ENCODE measurements at regions not wholly inside any gene's neighbourhood (a gene's known extent, or its start where the extent isn't known, plus 50 kb on each side); places are given as distances from the start of the nearest gene placed in this dataset.

GRCh38 chr5:143968071-143968878 lies 156.3 kb downstream of the HMHB1 start:
- TF ChIP-seq CTCF (IDR thresholded peaks at IDR 0.05): no peak
- H3K9me3 Mint-ChIP-seq: no peaks in the 10 kb centered on the region
- Histone ChIP-seq H3K36me3 (ENCODE audit: control insufficient read depth, insufficient read depth, low read length) (no peaks in the 10 kb centered on the region), H3K4me3 (ENCODE audit: low read length) (no peak overlapping the region), H3K9me3 (ENCODE audit: control insufficient read depth, insufficient read depth, low read length) (no peaks in the 10 kb centered on the region), H3K27ac (ENCODE audit: low read length) (no peak overlapping the region), H3K4me1 (ENCODE audit: control insufficient read depth, insufficient read depth, low read length) (no peaks in the 10 kb centered on the region), H3K27me3 (ENCODE audit: control insufficient read depth, insufficient read depth, low read length) (no peaks in the 10 kb centered on the region)
- intact Hi-C loops (cut with micrococcal nuclease): no loop called here
- no peaks in the 10 kb centered on the region for H3K4me1 Mint-ChIP-seq
- no peak overlapping the region for H3K4me3 Mint-ChIP-seq
- H3K27me3 Mint-ChIP-seq (ENCODE audit: low read depth in 2 of 2): peaks cover 20 to 38% of the 10 kb centered on the region in 2 donors
- H3K27ac Mint-ChIP-seq: no peak overlapping the region
- ATAC-seq: no peak
- 95% methylated on average over 3 of the region's 3 CpGs for WGBS (ENCODE audit: insufficient coverage)
- DNase-seq: peak in 1 of 2 donors; percentile 58
- H3K36me3 Mint-ChIP-seq: no peaks in the 10 kb centered on the region

- TF ChIP-seq CTCF (IDR thresholded peaks at IDR 0.05): no peak
- intact Hi-C loops (cut with micrococcal nuclease): no loop called here
- Histone ChIP-seq H3K27ac (ENCODE audit: low read length) (no peak overlapping the region), H3K4me1 (ENCODE audit: control insufficient read depth, insufficient read depth, low read length) (no peaks in the 10 kb centered on the region), H3K4me3 (ENCODE audit: low read length) (no peak overlapping the region), H3K36me3 (ENCODE audit: control insufficient read depth, insufficient read depth, low read length) (no peaks in the 10 kb centered on the region), H3K9me3 (ENCODE audit: control insufficient read depth, insufficient read depth, low read length) (no peaks in the 10 kb centered on the region), H3K27me3 (ENCODE audit: control insufficient read depth, insufficient read depth, low read length) (no peaks in the 10 kb centered on the region)
- DNase-seq (no peak), ATAC-seq (no peak)
- WGBS (ENCODE audit: insufficient coverage): 95% methylated on average over 3 of the region's 3 CpGs
- Mint-ChIP-seq H3K36me3 (no peaks in the 10 kb centered on the region), H3K27ac (no peak overlapping the region), H3K27me3 (ENCODE audit: low read depth in 2 of 2) (peaks cover 16 to 38% of the 10 kb centered on the region in 2 donors), H3K9me3 (no peaks in the 10 kb centered on the region), H3K4me1 (no peaks in the 10 kb centered on the region), H3K4me3 (no peak overlapping the region)
Observed at GRCh38 chr5:143970159-143970558, 158.2 kb downstream of the HMHB1 start.

DNA sequence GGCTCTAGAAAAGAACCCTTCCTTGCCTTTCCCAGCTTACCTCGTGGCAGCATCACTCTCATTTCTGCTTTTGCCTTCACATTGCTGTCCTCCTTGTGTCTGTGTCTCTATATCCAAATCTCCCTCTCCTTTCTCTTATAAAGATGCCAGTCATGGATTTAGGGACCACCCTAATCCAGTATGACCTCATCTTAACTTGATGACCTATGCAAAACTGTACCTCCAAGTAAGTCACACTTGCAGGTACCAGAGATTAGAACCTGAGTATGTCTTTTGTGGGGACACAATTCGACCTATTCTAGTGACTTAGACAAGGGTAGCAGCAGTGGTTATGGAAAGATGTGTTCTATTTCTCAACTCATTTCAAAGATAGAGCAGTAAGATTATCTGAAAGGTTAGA lies 160.1 kb downstream of the HMHB1 start:
- intact Hi-C loops (cut with micrococcal nuclease): no loop called here
- Histone ChIP-seq H3K36me3 (ENCODE audit: control insufficient read depth, insufficient read depth, low read length) (no peaks in the 10 kb centered on the region), H3K4me3 (ENCODE audit: low read length) (no peak overlapping the region), H3K4me1 (ENCODE audit: control insufficient read depth, insufficient read depth, low read length) (no peaks in the 10 kb centered on the region), H3K27me3 (ENCODE audit: control insufficient read depth, insufficient read depth, low read length) (no peaks in the 10 kb centered on the region), H3K27ac (ENCODE audit: low read length) (no peak overlapping the region), H3K9me3 (ENCODE audit: control insufficient read depth, insufficient read depth, low read length) (no peaks in the 10 kb centered on the region)
- no peaks in the 10 kb centered on the region for H3K9me3 Mint-ChIP-seq
- H3K36me3 Mint-ChIP-seq: no peaks in the 10 kb centered on the region
- no peak overlapping the region for H3K4me3 Mint-ChIP-seq
- no peak for TF ChIP-seq CTCF (IDR thresholded peaks at IDR 0.05)
- H3K27me3 Mint-ChIP-seq (ENCODE audit: low read depth in 2 of 2): peaks cover 19 to 49% of the 10 kb centered on the region in 2 donors
- DNase-seq (no peak), ATAC-seq (no peak)
- 63% methylated on average over 2 of the region's 2 CpGs for WGBS (ENCODE audit: insufficient coverage)
- no peaks in the 10 kb centered on the region for H3K4me1 Mint-ChIP-seq
- H3K27ac Mint-ChIP-seq: no peak overlapping the region

GRCh38 chr5:143976055-143976454 lies 164.1 kb downstream of the HMHB1 start:
- no peak for TF ChIP-seq CTCF (IDR thresholded peaks at IDR 0.05)
- Histone ChIP-seq H3K4me3 (ENCODE audit: low read length) (no peak overlapping the region), H3K36me3 (ENCODE audit: control insufficient read depth, insufficient read depth, low read length) (no peaks in the 10 kb centered on the region), H3K4me1 (ENCODE audit: control insufficient read depth, insufficient read depth, low read length) (no peaks in the 10 kb centered on the region), H3K27ac (ENCODE audit: low read length) (no peak overlapping the region), H3K9me3 (ENCODE audit: control insufficient read depth, insufficient read depth, low read length) (no peaks in the 10 kb centered on the region), H3K27me3 (ENCODE audit: control insufficient read depth, insufficient read depth, low read length) (no peaks in the 10 kb centered on the region)
- Mint-ChIP-seq H3K36me3 (no peaks in the 10 kb centered on the region), H3K9me3 (no peaks in the 10 kb centered on the region), H3K4me3 (no peak overlapping the region), H3K27me3 (ENCODE audit: low read depth in 2 of 2) (peaks cover 14 to 26% of the 10 kb centered on the region in 2 donors), H3K27ac (no peak overlapping the region), H3K4me1 (no peaks in the 10 kb centered on the region)
- WGBS (ENCODE audit: insufficient coverage): 100% methylated on average over 1 of the region's 1 CpG
- DNase-seq (no peak), ATAC-seq (no peak)
- intact Hi-C loops (cut with micrococcal nuclease): no loop called here

All from natural killer cell (primary cell).